OCI-LY1 (cell line): ENCODE measurements at regions not wholly inside any gene's neighbourhood (a gene's known extent, or its start where the extent isn't known, plus 50 kb on each side); places are given as distances from the start of the nearest gene placed in this dataset.

Experiments
- H2AFZ ChIP-seq: fragments of 200-600 bp; sonication (generic), shearing (Covaris generic); 2 replicates; pipeline ENCODE4 v1.6.0; 2014; ENCODE audit warnings: antibody characterized with exemption, mild to moderate bottlenecking, low read length
- H3F3A ChIP-seq: fragments of 200-600 bp; sonication (generic), shearing (Covaris generic); 2 replicates; pipeline ENCODE4 v1.6.0; 2014; ENCODE audit warnings: mild to moderate bottlenecking, antibody characterized with exemption, low read length, moderate library complexity; ENCODE audit not compliant: insufficient read depth
- H3K27ac ChIP-seq: fragments of 200-600 bp; sonication (generic); 2 replicates; pipeline ENCODE4 v1.5.1; 2014; ENCODE audit warnings: low read length, mixed run types, mild to moderate bottlenecking, low read depth; ENCODE audit not compliant: poor library complexity, severe bottlenecking
- H3K27me3 ChIP-seq: fragments of 200-600 bp; sonication (generic); 2 replicates; pipeline ENCODE4 v1.6.0; 2014; ENCODE audit warnings: antibody characterized with exemption, mild to moderate bottlenecking, low read length, moderate library complexity; ENCODE audit not compliant: insufficient read depth
- H3K36me3 ChIP-seq: fragments of 200-600 bp; sonication (generic); 2 replicates; pipeline ENCODE4 v1.6.1; 2014; ENCODE audit warnings: mild to moderate bottlenecking, antibody characterized with exemption, low read length, moderate library complexity, mixed read lengths; ENCODE audit not compliant: insufficient read depth
- H3K4me1 ChIP-seq: fragments of 200-600 bp; sonication (generic); 2 replicates; pipeline ENCODE4 v1.5.1; 2014; ENCODE audit warnings: mild to moderate bottlenecking, low read length, moderate library complexity; ENCODE audit not compliant: insufficient read depth, severe bottlenecking
- H3K4me2 ChIP-seq: fragments of 200-600 bp; sonication (generic), shearing (Covaris generic); 2 replicates; pipeline ENCODE4 v1.6.1; 2014; ENCODE audit warnings: low read length
- H3K4me3 ChIP-seq: fragments of 200-600 bp; sonication (generic); 2 replicates; pipeline ENCODE4 v1.5.1; 2014; ENCODE audit warnings: low read length, low read depth, mild to moderate bottlenecking, mixed read lengths; ENCODE audit not compliant: poor library complexity, severe bottlenecking
- H3K79me2 ChIP-seq: fragments of 200-600 bp; shearing (Covaris generic); 2 replicates; pipeline ENCODE4 v1.6.1; 2016; ENCODE audit warnings: mixed run types, low read length, mixed read lengths; ENCODE audit not compliant: insufficient read depth
- H3K9ac ChIP-seq: fragments of 200-600 bp; sonication (generic), shearing (Covaris generic); 2 replicates; pipeline ENCODE4 v1.6.1; 2014; ENCODE audit warnings: mild to moderate bottlenecking, low read length, mixed read lengths
- H3K9me2 ChIP-seq: fragments of 200-600 bp; sonication (generic), shearing (Covaris generic); 2 replicates; pipeline ENCODE4 v1.6.1; 2014; ENCODE audit warnings: low read depth, mild to moderate bottlenecking, low read length, mixed read lengths
- H3K9me3 ChIP-seq: fragments of 200-600 bp; shearing (Covaris generic); 2 replicates; pipeline ENCODE4 v1.6.1; 2014; ENCODE audit warnings: low read length, mixed read lengths
- H4K20me1 ChIP-seq: fragments of 200-600 bp; sonication (generic), shearing (Covaris generic); 2 replicates; pipeline ENCODE4 v1.6.0; 2016; ENCODE audit warnings: mild to moderate bottlenecking, low read length; ENCODE audit not compliant: insufficient read depth
- CTCF ChIP-seq: fragments of 200-600 bp; sonication (generic), shearing (Covaris generic); IDR thresholded peaks from 2 replicates; pipeline ENCODE4 v1.5.1; 2017; ENCODE audit warnings: mild to moderate bottlenecking, antibody characterized with exemption, low read length, moderate library complexity, mixed read lengths
- EZH2 ChIP-seq: fragments of 200-600 bp; sonication (generic), shearing (Covaris generic); IDR thresholded peaks from 2 replicates; pipeline ENCODE4 v1.8.0; 2017; ENCODE audit warnings: borderline replicate concordance, mixed run types, mild to moderate bottlenecking, antibody characterized with exemption, low read length, moderate library complexity, mixed read lengths

- H3K4me3 ChIP-seq = no peak overlapping the region
- H3K4me1 ChIP-seq = no peaks in the 10 kb centered on the region
- no peaks in the 10 kb centered on the region for H3K36me3 ChIP-seq
- no peaks in the 10 kb centered on the region for H3K9me2 ChIP-seq
- no peaks in the 10 kb centered on the region for H3F3A ChIP-seq
- H3K27ac ChIP-seq = no peak overlapping the region
- no peaks in the 10 kb centered on the region for H3K9me3 ChIP-seq
- H3K79me2 ChIP-seq = no peaks in the 10 kb centered on the region
- H3K27me3 ChIP-seq = no peaks in the 10 kb centered on the region
- H2AFZ ChIP-seq = no peak overlapping the region
- H3K4me2 ChIP-seq = no peak overlapping the region
- TF ChIP-seq EZH2 (no peak), CTCF (no peak)
- H4K20me1 ChIP-seq = no peaks in the 10 kb centered on the region
- H3K9ac ChIP-seq = no peak overlapping the region
These were observed 229.7 kb upstream of the FOXG1 start for GRCh38 chr14:28536889-28537288.

GRCh38 chr14:28542040-28542439 lies 224.5 kb upstream of the FOXG1 start:
- H3F3A ChIP-seq = no peaks in the 10 kb centered on the region
- H3K27me3 ChIP-seq = no peaks in the 10 kb centered on the region
- no peak overlapping the region for H3K9ac ChIP-seq
- H4K20me1 ChIP-seq = no peaks in the 10 kb centered on the region
- no peaks in the 10 kb centered on the region for H3K4me1 ChIP-seq
- no peak overlapping the region for H2AFZ ChIP-seq
- H3K36me3 ChIP-seq = no peaks in the 10 kb centered on the region
- no peaks in the 10 kb centered on the region for H3K9me3 ChIP-seq
- no peak overlapping the region for H3K27ac ChIP-seq
- no peaks in the 10 kb centered on the region for H3K79me2 ChIP-seq
- no peak overlapping the region for H3K4me2 ChIP-seq
- TF ChIP-seq EZH2 (no peak), CTCF (no peak)
- H3K4me3 ChIP-seq = no peak overlapping the region
- no peaks in the 10 kb centered on the region for H3K9me2 ChIP-seq

GRCh38 chr14:28565345-28565744 lies 201.2 kb upstream of the FOXG1 start:
- Histone ChIP-seq H3K9me3 (no peaks in the 10 kb centered on the region), H3K9ac (no peak overlapping the region), H4K20me1 (no peaks in the 10 kb centered on the region), H3K4me1 (no peaks in the 10 kb centered on the region), H3K4me2 (no peak overlapping the region), H3F3A (no peaks in the 10 kb centered on the region), H3K36me3 (no peaks in the 10 kb centered on the region), H3K4me3 (no peak overlapping the region), H2AFZ (no peak overlapping the region), H3K27ac (no peak overlapping the region), H3K9me2 (no peaks in the 10 kb centered on the region), H3K79me2 (no peaks in the 10 kb centered on the region), H3K27me3 (no peaks in the 10 kb centered on the region)
- TF ChIP-seq EZH2 (no peak), CTCF (no peak)
